ENCODE measurements at regions not wholly inside any gene's neighbourhood (a gene's known extent, or its start where the extent isn't known, plus 50 kb on each side); places are given as distances from the start of the nearest gene placed in this dataset.
"Not testable (repeated sequence)": the region's sequence is repeated elsewhere in the genome, so short reads cannot be mapped to it uniquely, and the experiment has no call there.

- Mint-ChIP-seq H3K27me3 (no peaks in the 10 kb centered on the region), H3K4me1 (peaks cover 14 to 31% (median 28%) of the 10 kb centered on the region in 4 donors), H3K27ac (peak overlapping the region; percentile 65 to 95 (median 91)), H3K36me3 (no peaks in the 10 kb centered on the region), H3K9me3 (no peaks in the 10 kb centered on the region), H3K4me3 (peak overlapping the region; percentile 54 to 82 (median 74))
- ATAC-seq (peak; percentile 64 to 71), DNase-seq (peak in 4 of 10 donors; percentile 20 to 64 (median 40))
- POLR2A ChIA-PET, result interaction anchor here (0.7 to 1.7 kb wide), 5 partner anchors 10 to 169 kb away, joined by 3 to 5 read pairs (median 4); no protein-coding TSS in a partner anchor
These were observed 84.0 kb upstream of the ZNF217 start for GRCh38 chr20:53677447-53678314.

- DNase-seq (no peak), ATAC-seq (no peak)
- no peaks in the 10 kb centered on the region for H3K9me3 Mint-ChIP-seq
- no peak overlapping the region for H3K4me3 Mint-ChIP-seq
- H3K27ac Mint-ChIP-seq, result peak overlapping the region in 1 of 10 donors; percentile 65
- peaks cover 14 to 31% (median 28%) of the 10 kb centered on the region in 4 donors for H3K4me1 Mint-ChIP-seq
- H3K27me3 Mint-ChIP-seq, result no peaks in the 10 kb centered on the region
- no peaks in the 10 kb centered on the region for H3K36me3 Mint-ChIP-seq
- POLR2A ChIA-PET, result interaction anchor here (1.2 kb wide), 1 partner anchor 13 kb away, joined by 5 read pairs; no protein-coding TSS in a partner anchor
These were observed 83.3 kb upstream of the ZNF217 start for GRCh38 chr20:53676987-53677386.

- DNase-seq (no peak), ATAC-seq (no peak)
- Mint-ChIP-seq H3K9me3 (no peaks in the 10 kb centered on the region), H3K4me3 (no peak overlapping the region), H3K27ac (peak overlapping the region in 3 of 10 donors; percentile 21 to 43 (median 39)), H3K4me1 (peaks cover 14 to 31% (median 28%) of the 10 kb centered on the region in 4 donors), H3K27me3 (no peaks in the 10 kb centered on the region), H3K36me3 (no peaks in the 10 kb centered on the region)
- POLR2A ChIA-PET, result no interaction called here
These were observed 82.8 kb upstream of the ZNF217 start for GRCh38 chr20:53676519-53676822.

- Mint-ChIP-seq H3K27me3 (no peaks in the 10 kb centered on the region), H3K4me3 (no peak overlapping the region), H3K27ac (no peak overlapping the region), H3K36me3 (no peaks in the 10 kb centered on the region), H3K9me3 (no peaks in the 10 kb centered on the region), H3K4me1 (peaks cover 0 to 8% (median 2%) of the 10 kb centered on the region in 4 donors)
- DNase-seq, result no peak
- no peak for ATAC-seq
- POLR2A ChIA-PET, result interaction anchor here (0.6 to 1.0 kb wide), 2 partner anchors 11 to 76 kb away, joined by 3 read pairs; no protein-coding TSS in a partner anchor
These were observed 79.0 kb upstream of the ZNF217 start for GRCh38 chr20:53672484-53673129.

- Mint-ChIP-seq H3K9me3 (no peaks in the 10 kb centered on the region), H3K4me3 (no peak overlapping the region), H3K4me1 (peaks cover 0 to 4% (median 0%) of the 10 kb centered on the region in 4 donors), H3K27me3 (no peaks in the 10 kb centered on the region), H3K27ac (peak overlapping the region in 3 of 10 donors; percentile 16 to 64 (median 33)), H3K36me3 (no peaks in the 10 kb centered on the region)
- POLR2A ChIA-PET, result interaction anchor here (0.7 to 0.9 kb wide), 3 partner anchors 11 to 75 kb away, joined by 3 to 4 read pairs (median 3); no protein-coding TSS in a partner anchor
- no peak for ATAC-seq
- no peak for DNase-seq
These were observed 77.7 kb upstream of the ZNF217 start for GRCh38 chr20:53671370-53671769.

- not testable (repeated sequence) for DNase-seq, H3K4me3 Mint-ChIP-seq, ATAC-seq, H3K27me3 Mint-ChIP-seq, H3K9me3 Mint-ChIP-seq, H3K36me3 Mint-ChIP-seq, H3K4me1 Mint-ChIP-seq
- POLR2A ChIA-PET, result interaction anchor here (0.6 to 1.5 kb wide), 5 partner anchors 8 to 75 kb away, joined by 3 to 7 read pairs (median 4); no protein-coding TSS in a partner anchor
- peak overlapping the region in 1 of 10 donors; percentile 78 for H3K27ac Mint-ChIP-seq
These were observed 76.1 kb upstream of the ZNF217 start for GRCh38 chr20:53669517-53670313.

GRCh38 chr20:53668992-53669391, 75.4 kb upstream of the ZNF217 start:
- POLR2A ChIA-PET, result interaction anchor here (0.6 to 1.0 kb wide), 2 partner anchors 8 to 74 kb away, joined by 4 to 6 read pairs; no protein-coding TSS in a partner anchor
- H3K4me1 Mint-ChIP-seq, result peaks cover 1 to 9% (median 3%) of the 10 kb centered on the region in 4 donors
- H3K27ac Mint-ChIP-seq, result peak overlapping the region in 2 of 10 donors; percentile 10 to 46
- no peak overlapping the region for H3K4me3 Mint-ChIP-seq
- ATAC-seq (no peak), DNase-seq (no peak)
- H3K36me3 Mint-ChIP-seq, result no peaks in the 10 kb centered on the region
- no peaks in the 10 kb centered on the region for H3K9me3 Mint-ChIP-seq
- H3K27me3 Mint-ChIP-seq, result no peaks in the 10 kb centered on the region

- H3K27ac Mint-ChIP-seq, result peak overlapping the region in 3 of 10 donors; percentile 51 to 66 (median 57)
- ATAC-seq, result no peak
- H3K4me3 Mint-ChIP-seq, result no peak overlapping the region
- DNase-seq, result no peak
- POLR2A ChIA-PET, result interaction anchor here (0.6 kb wide), 1 partner anchor 31 kb away, joined by 3 read pairs; no protein-coding TSS in a partner anchor
- peaks cover 7 to 26% (median 21%) of the 10 kb centered on the region in 4 donors for H3K4me1 Mint-ChIP-seq
- H3K36me3 Mint-ChIP-seq, result no peaks in the 10 kb centered on the region
- no peaks in the 10 kb centered on the region for H3K27me3 Mint-ChIP-seq
- no peaks in the 10 kb centered on the region for H3K9me3 Mint-ChIP-seq
These were observed 72.5 kb upstream of the ZNF217 start for GRCh38 chr20:53666144-53666543.

- ATAC-seq (no peak), DNase-seq (no peak)
- H3K4me3 Mint-ChIP-seq, result peak overlapping the region in 2 of 10 donors; percentile 22 to 42
- H3K36me3 Mint-ChIP-seq, result no peaks in the 10 kb centered on the region
- no peaks in the 10 kb centered on the region for H3K9me3 Mint-ChIP-seq
- POLR2A ChIA-PET, result interaction anchor here (0.5 to 1.7 kb wide), 5 partner anchors 11 to 54 kb away, joined by 3 to 5 read pairs (median 4); no protein-coding TSS in a partner anchor
- peaks cover 8 to 38% (median 34%) of the 10 kb centered on the region in 4 donors for H3K4me1 Mint-ChIP-seq
- peak overlapping the region in 8 of 10 donors; percentile 22 to 83 (median 74) for H3K27ac Mint-ChIP-seq
- no peaks in the 10 kb centered on the region for H3K27me3 Mint-ChIP-seq
These were observed 70.5 kb upstream of the ZNF217 start for GRCh38 chr20:53664121-53664520.

GRCh38 chr20:53663521-53663920, 69.9 kb upstream of the ZNF217 start:
- not testable (repeated sequence) for ATAC-seq, DNase-seq, H3K9me3 Mint-ChIP-seq, H3K36me3 Mint-ChIP-seq, H3K4me3 Mint-ChIP-seq, H3K27me3 Mint-ChIP-seq
- peaks cover 8 to 38% (median 36%) of the 10 kb centered on the region in 4 donors for H3K4me1 Mint-ChIP-seq
- POLR2A ChIA-PET, result interaction anchor here (0.6 to 1.7 kb wide), 3 partner anchors 14 to 54 kb away, joined by 3 to 5 read pairs (median 4); no protein-coding TSS in a partner anchor
- peak overlapping the region in 4 of 10 donors; percentile 19 to 88 (median 51) for H3K27ac Mint-ChIP-seq

- no peaks in the 10 kb centered on the region for H3K9me3 Mint-ChIP-seq
- ATAC-seq, result no peak
- H3K4me3 Mint-ChIP-seq, result peak overlapping the region in 5 of 10 donors; percentile 8 to 56 (median 29)
- H3K36me3 Mint-ChIP-seq, result no peaks in the 10 kb centered on the region
- H3K4me1 Mint-ChIP-seq, result peaks cover 13 to 47% (median 44%) of the 10 kb centered on the region in 4 donors
- POLR2A ChIA-PET, result interaction anchor here (0.7 to 5.6 kb wide), 6 partner anchors 19 to 82 kb away, joined by 3 to 31 read pairs (median 6); partner anchors contain the start of gene ZNF217
- no peaks in the 10 kb centered on the region for H3K27me3 Mint-ChIP-seq
- H3K27ac Mint-ChIP-seq, result peak overlapping the region in 9 of 10 donors; percentile 43 to 91 (median 77)
- DNase-seq, result no peak
These were observed 69.0 kb upstream of the ZNF217 start for GRCh38 chr20:53662595-53662994.
